ENCODE measurements at regions not wholly inside any gene's neighbourhood (a gene's known extent, or its start where the extent isn't known, plus 50 kb on each side); places are given as distances from the start of the nearest gene placed in this dataset.

- TF ChIP-seq CTCF (conservative IDR thresholded peaks at IDR 0.05; ENCODE audit: low read length) = no peak
- TF ChIP-seq EZH2phosphoT487 (IDR thresholded peaks at IDR 0.05; ENCODE audit: borderline replicate concordance) = no peak
These were observed 1040.1 kb upstream of the NR2F2 start for GRCh38 chr15:95290176-95290974.
